GM19468 (cell line): ENCODE measurements at regions not wholly inside any gene's neighbourhood (a gene's known extent, or its start where the extent isn't known, plus 50 kb on each side); places are given as distances from the start of the nearest gene placed in this dataset.

Experiments
- ATAC-seq: cut with Tn5 transposase; IDR thresholded peaks from one replicate; pipeline ENCODE4 v1.9.1; 2021; ENCODE audit warnings: mild to moderate bottlenecking, moderate library complexity, moderate number of reproducible peaks; ENCODE audit not compliant: unreplicated experiment; ENCODE audit errors: extremely low read depth

GRCh38 chr2:2859732-2860131 lies 517.9 kb downstream of the EIPR1 start:
- ATAC-seq, result no peak

DNA sequence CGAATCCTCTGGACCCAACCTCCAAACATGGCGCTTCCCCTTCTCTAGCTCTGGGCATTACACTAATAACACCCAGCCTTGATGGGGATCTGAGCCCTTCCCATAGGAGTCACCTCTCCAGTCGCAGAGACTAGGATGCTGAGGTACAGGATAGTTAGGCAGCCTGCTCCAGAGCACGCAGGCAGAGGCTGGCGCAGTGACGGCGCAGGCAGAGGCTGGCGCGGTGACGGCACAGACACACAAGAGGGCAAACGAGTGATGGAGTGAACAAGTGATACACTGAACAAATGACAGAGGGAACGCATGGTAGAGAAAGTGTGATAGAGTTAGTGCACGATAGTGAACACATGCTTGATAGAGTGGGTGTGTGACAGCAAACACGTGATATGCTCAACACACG lies 518.5 kb downstream of the EIPR1 start:
- ATAC-seq, result no peak

DNA sequence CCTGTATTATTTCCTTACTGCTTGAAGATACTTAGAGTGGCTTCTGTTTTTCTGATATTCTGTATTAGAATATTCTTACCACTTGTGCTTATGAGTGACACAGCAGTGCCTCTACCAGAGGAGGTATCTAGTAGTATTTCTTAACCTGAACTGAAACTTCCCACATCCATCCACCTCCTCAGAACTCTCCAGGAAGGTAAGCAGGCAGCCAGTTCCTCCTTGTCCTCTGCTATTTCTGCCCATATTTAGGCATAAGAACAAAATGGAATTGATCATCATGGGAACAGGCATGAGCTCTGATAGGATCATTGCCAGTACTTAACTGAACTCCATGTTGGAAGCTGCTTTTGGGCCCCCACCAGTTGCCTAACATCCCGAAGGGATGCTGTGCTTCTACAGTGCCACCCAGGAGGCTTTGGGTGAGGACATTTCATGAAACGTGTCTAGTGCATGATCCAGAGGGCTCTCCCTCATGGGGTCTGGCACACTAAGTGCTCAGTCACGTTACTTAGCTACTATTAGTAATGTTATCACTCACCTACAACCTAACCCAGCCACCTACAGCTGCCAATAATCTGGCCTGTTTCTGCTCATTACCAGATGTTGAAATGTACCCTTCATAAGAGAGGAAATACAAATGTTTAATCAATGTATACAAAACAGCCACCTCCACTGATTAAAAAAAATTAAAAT lies 520.7 kb downstream of the EIPR1 start:
- ATAC-seq, result no peak

DNA sequence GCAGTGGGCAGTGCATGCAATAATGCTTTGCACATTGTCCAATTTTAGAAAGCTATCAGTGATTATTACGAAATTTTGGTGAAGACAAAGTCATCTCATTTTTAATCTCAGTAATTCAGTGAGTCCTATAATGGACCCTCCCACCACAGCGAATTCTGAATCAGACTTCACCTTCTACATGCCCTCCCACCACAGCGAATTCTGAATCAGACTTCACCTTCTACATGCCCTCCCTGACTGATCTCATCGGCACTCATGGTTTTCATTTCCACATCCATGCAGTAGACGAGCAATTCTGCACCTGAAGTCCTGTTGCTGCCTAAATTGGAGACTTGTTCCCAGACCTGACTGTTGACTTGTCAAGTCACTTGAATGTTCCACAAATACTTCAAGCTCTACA lies 522.3 kb downstream of the EIPR1 start:
- ATAC-seq, result no peak

GRCh38 chr2:2853346-2853745 lies 522.3 kb upstream of the MYT1L start:
- no peak for ATAC-seq

DNA sequence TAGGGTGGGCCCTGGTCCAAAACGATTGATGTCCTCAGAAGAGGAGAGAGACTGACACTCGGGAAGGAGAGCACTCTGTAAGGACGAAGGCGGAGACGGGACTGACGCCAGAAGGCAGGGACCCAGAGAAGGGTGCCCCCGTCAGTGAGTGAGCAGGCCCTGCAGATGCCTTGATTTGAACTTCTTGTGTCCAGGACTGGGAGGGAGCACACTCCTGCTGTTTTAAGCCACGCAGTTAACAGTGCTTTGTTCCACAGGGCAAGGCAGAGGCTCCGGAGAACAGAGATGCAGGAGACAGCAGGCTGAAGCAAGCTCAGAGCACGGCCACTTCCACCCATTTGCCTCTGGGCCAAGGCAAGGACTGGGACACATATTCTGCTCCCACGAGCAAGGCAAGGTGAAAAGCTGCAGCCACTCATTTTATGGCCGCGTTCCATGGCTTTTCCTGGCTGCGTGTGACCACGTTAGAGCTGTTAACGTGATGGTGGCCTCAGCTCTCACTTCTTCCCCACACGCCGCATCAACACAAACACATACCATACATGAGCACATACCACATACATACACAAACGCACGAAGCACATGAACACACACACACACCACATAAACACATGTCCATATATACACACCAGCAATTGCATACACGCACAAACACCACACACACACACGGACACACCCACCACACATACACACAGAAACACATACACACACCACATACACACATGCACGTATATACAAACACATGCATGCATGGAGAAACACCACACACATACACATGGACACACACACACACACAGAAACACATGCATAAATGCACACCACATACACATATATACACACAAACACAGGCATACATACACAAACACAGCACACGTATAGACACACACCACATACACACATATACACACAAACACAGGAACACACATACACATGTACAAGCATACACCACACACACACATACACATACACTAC lies 521.0 kb upstream of the MYT1L start:
- no peak for ATAC-seq

DNA sequence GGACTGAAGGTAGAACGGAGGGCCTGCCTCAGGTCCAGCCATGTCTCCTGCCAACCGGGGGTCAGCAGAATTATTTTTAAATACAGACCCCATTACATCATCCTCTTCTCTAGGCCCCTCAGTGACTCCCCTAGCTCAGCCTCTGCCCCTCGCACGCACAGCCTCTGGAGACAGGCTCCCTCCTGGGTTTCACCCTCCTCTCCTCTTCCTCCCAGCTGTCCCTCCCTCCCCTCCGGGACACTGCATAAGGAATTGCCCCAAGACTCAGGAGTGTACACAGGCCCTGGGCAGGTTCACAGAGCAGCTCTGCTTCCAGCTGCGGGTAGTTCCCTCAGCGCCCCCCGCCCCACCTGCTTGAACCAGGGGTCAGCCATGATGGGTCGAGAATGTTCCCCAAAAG lies 520.2 kb upstream of the MYT1L start:
- no peak for ATAC-seq

DNA sequence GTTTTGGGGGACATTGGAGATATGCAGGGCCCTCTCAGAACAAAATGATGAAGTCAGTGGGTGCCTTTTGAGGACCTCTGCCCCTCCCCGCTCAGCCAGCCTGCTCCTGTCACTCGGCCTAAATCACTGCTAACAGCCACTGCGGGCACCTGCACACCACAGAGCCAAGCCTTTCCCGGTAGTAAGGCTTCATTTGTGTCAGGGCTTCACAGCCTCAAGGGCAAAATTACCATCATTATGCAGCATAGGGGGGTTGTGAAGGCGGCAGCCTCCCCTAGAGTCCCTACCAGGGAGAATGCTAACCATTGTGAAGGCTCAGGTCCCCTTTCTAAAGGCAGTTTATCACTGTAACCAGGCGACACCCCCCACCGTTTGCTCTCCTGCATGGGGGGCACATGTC lies 519.8 kb upstream of the MYT1L start:
- no peak for ATAC-seq

DNA sequence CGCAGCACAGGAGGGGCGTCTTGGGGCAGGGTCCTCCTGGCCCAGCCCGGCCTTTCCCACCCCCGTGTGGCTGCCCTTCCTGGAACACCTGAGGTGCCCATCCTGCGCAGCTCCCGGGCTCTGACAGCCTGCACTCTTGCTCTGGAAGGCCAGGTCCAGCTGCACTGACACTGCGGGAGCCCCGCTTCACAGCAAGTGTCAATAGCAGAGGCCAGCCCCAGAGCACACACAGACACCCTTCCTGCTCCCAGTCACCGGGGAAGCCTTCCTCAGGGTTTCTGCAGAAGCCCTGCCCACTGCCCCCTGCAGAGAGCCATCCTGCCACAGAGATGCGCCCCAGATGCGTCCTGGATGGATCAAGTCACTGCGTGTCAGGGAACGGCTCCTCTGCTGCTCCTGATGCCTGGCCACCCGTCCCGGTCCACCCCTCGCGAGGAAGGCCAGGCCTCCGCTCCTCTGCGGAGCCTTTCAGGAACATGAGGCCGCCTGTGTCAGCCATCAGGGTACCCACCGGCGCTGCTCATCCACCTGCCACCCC lies 519.2 kb upstream of the MYT1L start:
- ATAC-seq, result no peak

DNA sequence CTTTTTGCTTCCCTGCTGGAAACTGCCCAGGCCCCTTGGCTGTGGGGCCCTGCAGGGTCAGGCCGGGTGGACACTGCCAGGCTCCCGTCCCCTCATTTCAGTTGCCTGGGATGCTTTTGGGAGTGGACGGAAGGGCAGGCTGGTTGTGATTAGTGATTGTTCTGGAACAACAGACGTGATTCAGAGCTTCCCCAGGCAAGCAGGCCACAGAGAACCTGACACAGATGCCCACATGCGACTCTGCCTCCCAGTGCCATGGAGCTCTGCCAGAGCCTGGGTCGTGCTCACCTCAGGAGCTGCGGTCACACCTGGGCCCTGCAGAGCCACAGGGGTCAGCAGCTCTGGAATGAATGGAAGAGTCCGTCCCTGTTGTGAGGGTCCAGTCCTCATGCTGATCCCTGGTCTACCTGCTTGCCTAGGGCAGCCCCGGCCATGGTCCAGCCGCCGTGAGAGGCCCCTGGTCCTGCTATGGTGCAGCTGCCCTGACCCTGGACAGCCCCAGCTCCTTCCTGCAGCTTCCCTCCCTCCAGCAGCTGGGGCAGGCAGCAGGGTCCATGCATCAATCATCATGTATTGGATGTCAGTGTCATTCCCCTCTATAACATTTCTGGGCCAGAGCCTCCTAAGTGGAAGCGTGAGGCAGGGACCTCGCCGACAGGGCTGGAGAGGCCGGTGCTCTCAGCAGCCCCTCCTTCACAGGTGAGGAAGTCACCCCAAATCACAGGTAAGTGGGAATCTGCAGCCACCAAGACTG lies 518.6 kb upstream of the MYT1L start:
- no peak for ATAC-seq

- no peak for ATAC-seq
These were observed 517.7 kb upstream of the MYT1L start for GRCh38 chr2:2848621-2849333.

DNA sequence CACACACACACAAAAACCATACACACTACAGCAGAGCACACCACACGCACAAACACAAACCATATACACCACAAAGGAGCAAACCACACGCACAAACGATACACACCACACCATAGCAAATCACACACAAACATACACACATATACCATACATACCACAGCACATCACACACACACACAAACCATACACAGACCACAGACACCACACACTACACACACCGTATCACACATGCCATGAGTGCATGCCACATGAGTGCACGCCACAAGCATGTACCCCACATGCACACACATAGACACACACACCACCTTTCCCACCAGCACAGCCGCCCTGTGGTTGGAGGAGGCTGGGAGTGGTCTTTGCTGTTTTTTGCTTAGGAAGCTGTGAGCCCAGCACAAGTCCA lies 517.1 kb upstream of the MYT1L start:
- ATAC-seq, result no peak

GRCh38 chr2:2847209-2847676 lies 516.2 kb upstream of the MYT1L start:
- ATAC-seq, result no peak

DNA sequence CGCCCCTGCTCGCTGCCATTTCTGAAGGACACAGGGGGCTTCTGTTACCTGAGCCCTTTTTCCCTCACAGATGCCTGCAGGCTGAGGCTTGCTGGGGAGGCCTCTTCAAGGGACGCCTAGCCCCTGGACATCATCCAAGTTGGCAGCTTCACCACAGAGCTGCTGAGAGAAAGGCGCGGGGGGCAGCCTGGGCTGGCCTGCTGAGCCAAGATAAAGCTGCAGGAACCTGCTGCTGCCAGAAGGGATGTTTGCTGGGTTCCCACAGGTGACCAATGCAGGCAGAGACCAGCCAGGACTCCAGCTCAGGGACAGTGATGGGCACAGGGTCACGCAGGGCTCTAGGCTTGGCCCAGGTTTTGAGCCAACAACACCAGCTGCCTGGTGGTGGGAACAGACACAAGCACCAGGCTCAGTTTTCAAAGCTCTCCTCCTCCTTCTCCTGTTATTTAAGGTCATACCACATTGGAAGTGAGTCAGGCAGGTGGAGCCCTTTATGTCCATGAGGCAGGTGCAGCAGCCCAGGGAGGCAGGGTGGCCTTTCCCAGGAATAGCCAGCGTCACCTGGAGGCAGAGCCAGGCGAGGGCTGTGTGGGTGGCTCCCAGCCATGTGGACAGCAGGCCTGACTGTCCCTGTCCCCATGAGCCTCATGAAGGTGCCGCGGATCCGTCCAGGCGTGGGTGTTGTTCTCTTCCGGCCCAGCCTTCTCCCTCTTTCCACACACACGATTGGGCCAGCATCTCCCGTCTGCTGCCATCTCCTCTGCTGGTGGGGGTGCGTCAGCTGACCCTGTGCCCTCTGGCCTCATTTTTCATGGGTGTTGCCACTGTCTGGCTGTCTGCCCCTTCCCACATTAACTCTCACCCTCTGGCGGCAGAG lies 515.5 kb upstream of the MYT1L start:
- ATAC-seq, result no peak

DNA sequence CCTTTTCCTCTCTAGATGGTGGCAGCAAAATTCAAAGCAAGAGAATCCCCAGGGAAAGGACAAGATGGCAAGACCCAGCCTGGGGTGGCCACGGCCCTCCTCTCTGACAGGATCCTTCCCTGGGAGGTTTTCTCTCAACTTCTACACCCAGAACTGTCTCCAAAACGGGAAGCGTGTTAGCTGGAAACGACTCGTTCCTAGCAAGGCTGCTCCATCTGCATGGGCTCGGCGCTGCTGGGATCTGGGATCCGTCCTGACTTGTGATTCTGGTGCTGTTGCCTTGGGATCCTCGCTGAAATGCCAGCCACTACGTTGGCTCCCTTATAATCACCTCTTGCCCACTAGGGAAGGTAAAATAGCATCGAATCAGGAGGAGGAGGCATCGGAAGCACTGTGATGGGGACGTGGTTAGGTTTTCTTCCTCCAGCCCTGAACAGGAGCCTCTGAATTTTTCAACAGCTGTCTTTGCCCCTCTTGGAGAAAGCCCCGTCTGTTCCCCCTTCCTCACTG lies 514.8 kb upstream of the MYT1L start:
- ATAC-seq, result no peak

- ATAC-seq, result no peak
These were observed 514.2 kb upstream of the MYT1L start for GRCh38 chr2:2845267-2845666.

DNA sequence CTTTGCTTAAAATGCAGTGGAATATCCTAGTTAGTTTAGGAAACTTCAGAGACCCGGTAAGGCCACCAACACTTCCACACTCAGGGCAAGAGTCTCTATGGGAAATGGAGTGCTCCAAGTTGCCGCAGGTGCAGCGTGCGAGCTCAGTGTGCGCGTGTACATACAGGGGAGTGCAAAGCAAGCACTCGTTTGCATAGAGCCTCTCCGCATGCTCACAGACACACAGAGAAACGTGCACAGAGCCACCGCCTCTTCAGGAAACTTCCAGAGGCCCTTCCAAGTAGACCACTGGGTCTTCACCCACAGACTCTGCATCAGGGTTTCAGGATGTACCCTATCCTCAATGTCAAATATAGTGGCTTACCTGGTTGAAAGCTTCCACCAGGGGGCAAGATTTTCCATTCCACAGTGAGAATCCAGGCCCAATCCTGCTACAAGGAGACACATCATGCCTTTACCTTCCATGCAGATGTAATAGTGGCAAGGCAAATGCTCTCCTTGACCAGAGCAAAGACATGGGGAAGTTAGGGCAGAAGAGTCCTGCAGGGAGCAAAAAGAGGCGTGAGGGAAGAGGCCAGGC lies 513.0 kb upstream of the MYT1L start:
- no peak for ATAC-seq

GRCh38 chr2:2842466-2842865 lies 511.4 kb upstream of the MYT1L start:
- ATAC-seq, result no peak
